Omental fat pad (tissue), 3 donors: ENCODE measurements at regions not wholly inside any gene's neighbourhood (a gene's known extent, or its start where the extent isn't known, plus 50 kb on each side); places are given as distances from the start of the nearest gene placed in this dataset.

Experiments used
- ATAC-seq: fragments of 150-250 bp; one replicate; pipeline ENCODE4 v1.9.1; 2016; ENCODE audit warnings: mild to moderate bottlenecking, moderate library complexity; ENCODE audit not compliant: low FRiP score
- DNase-seq: peaks from one replicate; pipeline ENCODE4 v3.0.0-alpha.2; 2019; ENCODE audit warnings: low spot score
- CTCF ChIP-seq, 3 donors: fragments of 450-650 bp; IDR thresholded peaks; one replicate each; pipeline ENCODE4 v1.5.1; 2016 to 2017; ENCODE audit warnings: antibody characterized with exemption in 3 of 3, mild to moderate bottlenecking in 3 of 3, moderate library complexity in 2 of 3

GRCh38 chr4:189237340-189237739, 703.3 kb upstream of the FRG1 start:
- DNase-seq (no peak), ATAC-seq (no peak)
- TF ChIP-seq CTCF (IDR thresholded peaks at IDR 0.05) = no peak

- DNase-seq (no peak), ATAC-seq (no peak)
- TF ChIP-seq CTCF (IDR thresholded peaks at IDR 0.05) = no peak
These were observed 685.0 kb upstream of the FRG1 start for GRCh38 chr4:189255636-189256035.

GRCh38 chr4:189261475-189261874, 679.2 kb upstream of the FRG1 start:
- TF ChIP-seq CTCF (IDR thresholded peaks at IDR 0.05) = no peak
- ATAC-seq (no peak), DNase-seq (no peak)

DNA sequence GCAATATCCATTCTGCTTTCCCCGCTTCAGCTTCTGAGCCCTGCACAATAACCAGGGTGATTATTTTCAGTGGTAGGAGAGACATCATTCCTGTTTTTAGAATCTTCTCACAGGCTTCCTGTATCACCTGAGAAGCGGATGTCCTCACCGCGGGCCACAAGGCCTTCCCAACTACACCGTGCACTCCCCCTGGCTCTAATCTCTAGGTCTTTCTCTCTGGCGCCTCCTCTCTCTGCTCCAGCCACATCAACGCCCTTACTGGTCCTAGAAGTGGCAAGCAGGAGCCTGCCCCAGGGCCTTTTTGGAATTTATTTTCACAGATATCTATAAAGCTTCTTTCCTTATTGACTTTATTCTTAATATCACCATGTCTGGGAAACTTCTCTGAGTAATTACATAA, 675.2 kb upstream of the FRG1 start:
- no peak for TF ChIP-seq CTCF (IDR thresholded peaks at IDR 0.05)
- ATAC-seq (no peak), DNase-seq (no peak)

GRCh38 chr4:189267312-189267965, 673.2 kb upstream of the FRG1 start:
- TF ChIP-seq CTCF (IDR thresholded peaks at IDR 0.05) = no peak
- ATAC-seq = no peak
- DNase-seq = no peak

GRCh38 chr4:189278597-189279165, 662.0 kb upstream of the FRG1 start:
- TF ChIP-seq CTCF (IDR thresholded peaks at IDR 0.05) = no peak
- DNase-seq = no peak
- no peak for ATAC-seq

GRCh38 chr4:189279188-189279587, 661.5 kb upstream of the FRG1 start:
- ATAC-seq (no peak), DNase-seq (no peak)
- TF ChIP-seq CTCF (IDR thresholded peaks at IDR 0.05) = no peak
